ENCODE measurements at regions not wholly inside any gene's neighbourhood (a gene's known extent, or its start where the extent isn't known, plus 50 kb on each side); places are given as distances from the start of the nearest gene placed in this dataset.

GRCh38 chr5:51881901-51882300 lies 498.7 kb downstream of the ISL1 start:
- no peak for DNase-seq
- no peaks in the 10 kb centered on the region for H3K36me3 ChIP-seq (ENCODE audit: insufficient read depth, low read length)
- POLR2A ChIA-PET, result no interaction called here
- H3K4me1 ChIP-seq (ENCODE audit: insufficient read depth, low read length), result no peaks in the 10 kb centered on the region
- no peak overlapping the region for H3K27ac Mint-ChIP-seq
- H3K4me3 Mint-ChIP-seq, result no peak overlapping the region
- no peak for ATAC-seq (ENCODE audit: poor library complexity)
- H3K4me3 ChIP-seq (ENCODE audit: low read length), result no peak overlapping the region
- no peaks in the 10 kb centered on the region for H3K36me3 Mint-ChIP-seq (ENCODE audit: low read depth)
- peaks cover 0 to 6% of the 10 kb centered on the region in 2 experiments for H3K9me3 ChIP-seq (ENCODE audit: control insufficient read depth in 1 of 2, insufficient read depth in 1 of 2, low read length in 2 of 2)
- no peaks in the 10 kb centered on the region for H3K4me1 Mint-ChIP-seq (ENCODE audit: low read depth)
- CTCF ChIA-PET, result no interaction called here
- H3K27ac ChIP-seq (ENCODE audit: low read depth in 1 of 2, low read length in 2 of 2), result no peak overlapping the region
- intact Hi-C loops (cut with DNase I, micrococcal nuclease), result no loop called here
- H3K27me3 ChIP-seq (ENCODE audit: control insufficient read depth in 1 of 2, insufficient read depth in 2 of 2, low read length in 2 of 2), result no peaks in the 10 kb centered on the region
- no peak for TF ChIP-seq CTCF (IDR thresholded peaks at IDR 0.05)
- H3K9me3 Mint-ChIP-seq, result peaks cover 11% of the 10 kb centered on the region
- H3K27me3 Mint-ChIP-seq, result no peaks in the 10 kb centered on the region

- Histone ChIP-seq H3K36me3 (ENCODE audit: insufficient read depth, low read length) (no peaks in the 10 kb centered on the region), H3K27ac (ENCODE audit: low read depth in 1 of 2, low read length in 2 of 2) (no peak overlapping the region), H3K9me3 (ENCODE audit: control insufficient read depth in 1 of 2, insufficient read depth in 1 of 2, low read length in 2 of 2) (peaks cover 0 to 6% of the 10 kb centered on the region in 2 experiments), H3K27me3 (ENCODE audit: control insufficient read depth in 1 of 2, insufficient read depth in 2 of 2, low read length in 2 of 2) (no peaks in the 10 kb centered on the region), H3K4me1 (ENCODE audit: insufficient read depth, low read length) (no peaks in the 10 kb centered on the region), H3K4me3 (ENCODE audit: low read length) (no peak overlapping the region)
- peaks cover 7% of the 10 kb centered on the region for H3K9me3 Mint-ChIP-seq
- no peak overlapping the region for H3K4me3 Mint-ChIP-seq
- H3K36me3 Mint-ChIP-seq (ENCODE audit: low read depth), result no peaks in the 10 kb centered on the region
- ChIA-PET POLR2A (no interaction called here), CTCF (no interaction called here)
- H3K27me3 Mint-ChIP-seq, result no peaks in the 10 kb centered on the region
- no peak for ATAC-seq (ENCODE audit: poor library complexity)
- TF ChIP-seq CTCF (IDR thresholded peaks at IDR 0.05), result no peak
- DNase-seq, result no peak
- no peak overlapping the region for H3K27ac Mint-ChIP-seq
- no peaks in the 10 kb centered on the region for H3K4me1 Mint-ChIP-seq (ENCODE audit: low read depth)
- intact Hi-C loops (cut with DNase I, micrococcal nuclease), result no loop called here
Measured at GRCh38 chr5:51882647-51883046, 499.4 kb downstream of the ISL1 start.

DNA sequence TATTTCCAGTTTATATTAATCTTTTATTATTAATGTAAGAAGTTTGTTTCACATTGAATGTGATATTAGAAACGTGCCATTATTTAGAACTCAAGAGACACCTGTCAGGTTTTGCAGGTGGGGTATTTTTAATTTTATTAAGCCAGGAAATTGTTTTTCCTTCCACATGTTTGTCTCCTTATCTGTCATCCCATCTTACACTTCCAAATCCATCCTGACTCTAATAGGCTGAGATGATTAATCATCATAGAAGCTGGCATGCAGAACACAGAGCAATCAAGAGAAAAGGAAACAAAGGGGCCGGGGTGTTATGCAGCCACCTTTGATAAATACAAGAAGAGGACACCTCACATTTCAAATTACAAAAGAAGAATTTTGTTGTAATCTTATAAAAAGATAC lies 506.5 kb downstream of the ISL1 start:
- ATAC-seq (ENCODE audit: poor library complexity), result no peak
- no peaks in the 10 kb centered on the region for H3K36me3 Mint-ChIP-seq (ENCODE audit: low read depth)

More for the DNA sequence above, 506.5 kb downstream of the ISL1 start:
- CTCF ChIA-PET, result no interaction called here
- no peak overlapping the region for H3K4me3 Mint-ChIP-seq
- peaks cover 5% of the 10 kb centered on the region for H3K9me3 Mint-ChIP-seq
- TF ChIP-seq CTCF (IDR thresholded peaks at IDR 0.05), result no peak
- no peaks in the 10 kb centered on the region for H3K36me3 ChIP-seq (ENCODE audit: insufficient read depth, low read length)
- no peak overlapping the region for H3K27ac Mint-ChIP-seq
- no peaks in the 10 kb centered on the region for H3K27me3 Mint-ChIP-seq
- H3K27ac ChIP-seq (ENCODE audit: low read depth in 1 of 2, low read length in 2 of 2), result no peak overlapping the region
- intact Hi-C loops (cut with DNase I, micrococcal nuclease), result no loop called here
- H3K9me3 ChIP-seq (ENCODE audit: control insufficient read depth in 1 of 2, insufficient read depth in 1 of 2, low read length in 2 of 2), result peaks cover 0 to 4% of the 10 kb centered on the region in 2 experiments
- H3K4me3 ChIP-seq (ENCODE audit: low read length), result no peak overlapping the region
- H3K4me1 ChIP-seq (ENCODE audit: insufficient read depth, low read length), result no peaks in the 10 kb centered on the region
- no peak for DNase-seq
- POLR2A ChIA-PET, result no interaction called here
- no peaks in the 10 kb centered on the region for H3K27me3 ChIP-seq (ENCODE audit: control insufficient read depth in 1 of 2, insufficient read depth in 2 of 2, low read length in 2 of 2)
- no peaks in the 10 kb centered on the region for H3K4me1 Mint-ChIP-seq (ENCODE audit: low read depth)
